HG03066 (cell line): ENCODE measurements at regions not wholly inside any gene's neighbourhood (a gene's known extent, or its start where the extent isn't known, plus 50 kb on each side); places are given as distances from the start of the nearest gene placed in this dataset.

Experiments used
- ATAC-seq: cut with Tn5 transposase; IDR thresholded peaks from one replicate; pipeline ENCODE4 v1.9.1; 2021; ENCODE audit warnings: low read depth; ENCODE audit not compliant: unreplicated experiment

DNA sequence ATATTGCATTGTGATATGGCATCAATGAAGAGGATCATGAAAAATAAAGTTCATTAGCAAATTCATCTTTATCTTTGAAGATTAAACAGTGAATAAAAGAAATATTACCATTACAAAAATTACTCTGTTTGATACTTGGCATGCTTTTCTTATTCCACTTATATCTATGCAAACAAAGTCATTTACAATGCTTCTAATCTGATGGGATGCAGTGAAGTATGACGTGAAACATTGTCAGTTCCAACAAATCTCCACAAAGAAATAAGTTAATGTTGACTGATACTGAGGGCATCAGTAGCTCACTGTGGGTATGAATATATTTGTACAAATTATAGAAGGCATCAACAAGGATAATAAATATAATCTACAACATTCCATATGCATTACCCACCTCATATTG, 672.8 kb upstream of the POT1 start:
- ATAC-seq = no peak

DNA sequence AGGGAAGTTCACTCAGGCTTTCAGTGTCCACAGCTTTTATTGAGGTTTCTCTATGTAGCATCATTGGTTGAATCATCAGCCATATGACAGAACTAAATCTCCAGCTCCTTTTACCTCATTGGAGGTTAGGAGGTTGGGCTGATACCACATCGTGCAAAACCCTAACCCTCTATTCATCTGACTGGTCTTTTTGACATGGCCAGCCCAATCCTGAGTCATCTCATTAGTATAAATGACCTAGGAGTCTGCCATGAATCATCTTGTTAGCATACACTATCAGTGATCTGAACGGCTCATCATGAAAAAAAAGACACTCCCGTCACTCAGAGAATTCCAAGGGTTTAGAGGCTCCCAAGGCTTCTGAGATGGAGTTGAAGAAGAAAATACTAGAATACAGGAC, 669.8 kb upstream of the POT1 start:
- no peak for ATAC-seq

GRCh38 chr7:125592331-125592730, 662.7 kb upstream of the POT1 start:
- ATAC-seq = no peak

DNA sequence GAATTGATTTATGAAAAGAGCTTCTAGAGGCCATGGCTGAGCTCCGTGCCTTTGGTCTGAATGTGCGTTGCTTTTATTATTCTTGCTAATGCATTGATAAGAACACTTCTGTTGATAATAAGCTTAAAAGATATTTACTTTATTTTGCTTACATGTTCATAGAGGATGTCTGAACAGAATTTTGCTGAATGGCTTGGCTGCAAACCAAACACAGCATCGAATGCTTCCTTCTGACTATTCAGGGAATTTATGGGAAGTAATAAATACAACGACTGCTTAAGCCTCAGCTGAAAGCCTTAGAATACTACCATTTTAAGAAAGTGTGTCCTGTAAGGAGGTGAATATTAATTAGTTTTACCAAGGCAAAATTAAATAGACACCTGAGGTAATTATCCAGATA, 643.5 kb upstream of the POT1 start:
- ATAC-seq = no peak

GRCh38 chr7:125572414-125572813, 642.8 kb upstream of the POT1 start:
- no peak for ATAC-seq

- peak; percentile 97 for ATAC-seq
Observed at GRCh38 chr7:125568799-125569198, 639.2 kb upstream of the POT1 start.

DNA sequence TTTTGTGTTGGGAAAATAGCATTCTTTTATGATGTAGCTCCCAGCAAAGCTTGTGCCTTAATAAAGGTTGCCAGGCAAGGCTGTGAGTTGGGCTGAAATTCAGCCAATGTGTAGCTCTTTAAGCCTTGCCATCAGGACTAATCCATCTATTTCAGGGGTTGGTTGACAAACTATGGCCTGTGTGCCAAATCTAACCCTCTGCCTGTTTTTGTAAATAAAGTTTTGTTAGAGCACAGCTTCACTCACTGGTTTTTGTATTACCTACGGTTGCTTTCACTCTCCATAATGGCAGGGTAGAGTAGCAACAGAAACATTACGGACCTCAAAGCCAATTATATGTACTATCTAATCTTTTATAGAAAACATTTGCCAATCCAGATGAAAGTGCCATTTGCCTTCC, 638.1 kb upstream of the POT1 start:
- ATAC-seq = no peak

- no peak for ATAC-seq
Observed at GRCh38 chr7:125563964-125564529, 634.4 kb upstream of the POT1 start.

DNA sequence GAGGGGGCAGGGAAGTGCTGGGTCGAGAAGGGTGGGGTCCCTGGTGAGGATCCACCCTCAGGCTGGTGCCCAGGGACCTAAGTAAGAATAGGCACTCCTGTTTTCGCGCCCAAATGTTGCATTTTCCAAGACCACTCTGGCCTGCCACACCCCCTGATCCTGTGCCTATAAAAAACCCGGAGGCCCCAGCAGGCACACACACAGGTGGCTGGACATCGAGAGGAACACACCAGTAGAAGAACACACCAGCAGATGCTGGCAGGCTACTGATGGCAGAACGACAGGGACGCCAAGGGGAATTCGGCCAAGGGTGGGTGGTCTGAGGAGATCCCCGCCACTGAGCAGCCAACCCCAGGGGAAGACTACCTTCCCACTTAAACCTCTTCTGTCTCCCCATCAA, 633.9 kb upstream of the POT1 start:
- ATAC-seq = no peak

- no peak for ATAC-seq
Observed at GRCh38 chr7:125561006-125561405, 631.4 kb upstream of the POT1 start.

DNA sequence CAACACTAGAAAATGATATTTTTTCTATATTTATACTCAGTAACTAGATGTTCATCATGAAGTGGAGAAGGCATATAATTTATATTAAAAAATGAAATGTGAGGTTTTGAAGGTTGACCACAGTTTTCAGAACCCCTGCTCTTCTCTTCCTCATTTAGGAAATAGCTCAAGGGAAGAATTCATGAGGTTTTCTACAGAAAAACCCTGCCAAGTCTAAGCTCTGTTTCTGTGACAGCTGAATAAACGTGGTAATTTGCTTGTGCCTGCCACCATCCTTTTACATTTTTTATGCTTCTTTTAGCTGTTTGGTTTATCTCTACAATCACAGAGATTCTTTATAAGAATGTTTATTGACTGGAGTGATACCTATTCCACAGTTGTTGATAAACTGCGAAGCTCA, 630.3 kb upstream of the POT1 start:
- ATAC-seq = no peak

GRCh38 chr7:125555916-125556315, 626.3 kb upstream of the POT1 start:
- no peak for ATAC-seq

DNA sequence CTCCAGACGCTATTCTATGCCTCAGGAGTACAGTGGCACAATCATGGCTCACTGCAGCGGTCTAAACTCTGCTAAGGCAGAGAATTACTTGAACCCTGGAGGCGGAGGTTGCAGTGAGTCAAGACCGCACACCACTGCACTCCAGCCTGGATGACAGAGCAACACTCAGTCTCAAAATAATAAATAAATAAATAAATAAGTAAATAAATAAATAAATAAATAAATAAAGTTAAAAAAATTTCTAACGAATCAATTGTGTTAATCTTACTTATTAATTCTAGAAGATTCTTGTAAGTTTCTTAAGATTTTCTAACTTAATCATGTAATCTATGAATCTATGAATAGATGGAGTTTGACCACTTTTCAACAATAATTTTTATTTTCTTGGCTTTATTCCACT, 621.4 kb upstream of the POT1 start:
- no peak for ATAC-seq

DNA sequence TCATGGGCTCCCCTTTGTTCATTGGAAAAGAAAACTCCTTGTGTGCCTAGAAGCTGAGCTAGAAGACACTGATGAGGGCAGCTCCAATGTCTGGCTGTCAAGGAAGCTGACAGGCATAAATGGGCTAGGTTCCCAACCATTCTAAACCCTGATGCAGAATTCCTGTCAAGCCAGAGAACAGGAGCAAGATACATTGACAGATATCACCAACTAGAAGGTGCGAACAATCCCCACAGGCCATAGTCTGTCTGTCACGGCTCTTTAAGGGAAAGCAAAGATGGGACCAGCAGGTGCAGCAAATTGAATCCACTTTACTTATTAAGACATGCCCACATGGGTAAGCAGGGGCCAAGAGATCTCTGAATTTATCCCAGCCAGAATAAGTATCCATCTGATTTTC, 617.9 kb upstream of the POT1 start:
- no peak for ATAC-seq

GRCh38 chr7:125530553-125530952, 600.9 kb upstream of the POT1 start:
- no peak for ATAC-seq

GRCh38 chr7:125529249-125529648, 599.6 kb upstream of the POT1 start:
- ATAC-seq = no peak

- ATAC-seq = no peak
Observed at GRCh38 chr7:125526958-125527357, 597.3 kb upstream of the POT1 start.

- no peak for ATAC-seq
Observed at GRCh38 chr7:125526092-125526491, 596.5 kb upstream of the POT1 start.

DNA sequence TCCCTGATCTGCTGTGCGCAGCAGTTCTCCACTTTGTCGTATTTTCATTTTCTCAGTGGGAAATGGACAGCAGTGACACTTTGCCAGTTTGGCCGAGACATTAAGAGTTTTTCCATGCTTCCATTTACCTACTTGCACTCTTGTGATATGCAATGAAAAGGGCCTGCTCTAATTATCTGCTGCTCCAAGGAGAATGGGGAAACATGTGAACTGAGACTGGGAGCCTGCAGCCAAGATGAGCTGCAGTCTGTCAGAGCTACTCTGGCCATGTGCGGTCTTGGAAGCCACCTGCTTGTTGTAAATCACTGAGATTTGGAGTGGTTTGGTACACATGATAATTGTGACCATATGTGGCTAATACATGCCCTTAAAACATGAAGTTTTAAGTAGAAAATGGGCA, 586.6 kb upstream of the POT1 start:
- no peak for ATAC-seq

DNA sequence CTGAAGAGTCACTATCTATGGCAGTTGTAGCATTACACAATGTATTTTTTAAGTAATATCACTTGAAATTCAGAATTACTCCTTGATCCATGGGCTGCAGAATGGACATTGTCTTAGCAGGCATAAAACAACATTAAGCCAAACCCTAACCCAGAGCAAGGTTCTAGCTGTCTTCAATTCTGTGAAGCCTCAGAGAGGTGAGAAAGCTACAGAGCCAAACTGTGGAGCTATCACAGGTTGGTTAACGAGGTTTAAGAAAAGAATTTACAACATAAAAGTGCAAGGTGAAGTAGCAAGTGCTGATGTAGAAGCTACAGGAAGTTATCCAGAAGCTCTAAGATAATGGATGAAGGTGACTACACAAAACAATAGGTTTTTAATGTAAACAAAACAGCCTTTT, 582.7 kb upstream of the POT1 start:
- ATAC-seq = no peak

DNA sequence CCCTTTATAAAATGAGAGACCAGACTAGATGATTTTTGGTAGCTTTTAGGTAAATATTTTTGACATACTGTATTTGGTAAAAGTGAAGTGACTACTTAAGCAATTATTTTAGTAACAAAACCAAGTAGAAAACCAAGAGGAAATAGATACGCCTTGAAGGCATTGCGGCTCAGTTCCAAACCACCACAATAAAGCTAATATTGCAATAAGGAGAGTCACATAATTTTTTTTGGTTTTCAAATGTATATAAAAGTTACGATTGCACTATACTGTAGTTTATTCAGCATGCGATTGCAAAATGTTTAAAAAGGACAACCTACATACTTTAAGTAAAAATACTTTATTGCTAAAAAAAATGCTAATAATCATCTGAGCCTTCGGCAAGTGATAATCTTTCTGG, 581.7 kb upstream of the POT1 start:
- ATAC-seq = no peak

GRCh38 chr7:125506331-125506730, 576.7 kb upstream of the POT1 start:
- ATAC-seq = no peak

- no peak for ATAC-seq
Observed at GRCh38 chr7:125504848-125505247, 575.2 kb upstream of the POT1 start.
